SH-SY5Y (cell line): ENCODE measurements at regions not wholly inside any gene's neighbourhood (a gene's known extent, or its start where the extent isn't known, plus 50 kb on each side); places are given as distances from the start of the nearest gene placed in this dataset.

Experiments
- GATA2 ChIP-seq: IDR thresholded peaks from 2 replicates; pipeline ENCODE4 v1.6.1; 2011; ENCODE audit warnings: mild to moderate bottlenecking, low read depth, low read length
- GATA3 ChIP-seq: IDR thresholded peaks from 2 replicates; pipeline ENCODE4 v1.6.1; 2011; ENCODE audit warnings: low read depth, mild to moderate bottlenecking, low read length, moderate library complexity

- no peak for TF ChIP-seq GATA3
- no peak for TF ChIP-seq GATA2
Measured at GRCh38 chrX:20393944-20394343, 127.2 kb upstream of the RPS6KA3 start.
